ENCODE measurements at regions not wholly inside any gene's neighbourhood (a gene's known extent, or its start where the extent isn't known, plus 50 kb on each side); places are given as distances from the start of the nearest gene placed in this dataset.

GRCh38 chr10:61163403-61163802 lies 219.4 kb upstream of the RHOBTB1 start:
- TF ChIP-seq CTCF (IDR thresholded peaks at IDR 0.05) (no peak), POLR2A (IDR thresholded peaks at IDR 0.05) (no peak)
